ENCODE measurements at regions not wholly inside any gene's neighbourhood (a gene's known extent, or its start where the extent isn't known, plus 50 kb on each side); places are given as distances from the start of the nearest gene placed in this dataset.
"Not testable (repeated sequence)": the region's sequence is repeated elsewhere in the genome, so short reads cannot be mapped to it uniquely, and the experiment has no call there.

GRCh38 chr3:56962922-56963321 is 97.5 kb upstream of the SPATA12 start:
- H3K4me3 ChIP-seq = no peak overlapping the region
- H3K27ac ChIP-seq = no peak overlapping the region

- H3K4me3 ChIP-seq = no peak overlapping the region
- no peak overlapping the region for H3K27ac ChIP-seq
Measured at GRCh38 chr3:56962206-56962605, 98.3 kb upstream of the SPATA12 start.

GRCh38 chr3:56960234-56960917 is 100.1 kb upstream of the SPATA12 start:
- Histone ChIP-seq H3K27ac (no peak overlapping the region), H3K4me3 (no peak overlapping the region)

GRCh38 chr3:56958879-56959278 is 101.6 kb upstream of the SPATA12 start:
- Histone ChIP-seq H3K4me3 (no peak overlapping the region), H3K27ac (no peak overlapping the region)

- H3K4me3 ChIP-seq = no peak overlapping the region
- no peak overlapping the region for H3K27ac ChIP-seq
Measured at GRCh38 chr3:56957522-56957921, 102.9 kb upstream of the SPATA12 start.

- H3K4me3 ChIP-seq = no peak overlapping the region
Measured at GRCh38 chr3:56956906-56957305, 103.6 kb upstream of the SPATA12 start.

GRCh38 chr3:56955492-56956111 is 104.9 kb upstream of the SPATA12 start:
- Histone ChIP-seq H3K27ac (no peak overlapping the region), H3K4me3 (no peak overlapping the region)

More at GRCh38 chr3:56956906-56957305, 103.6 kb upstream of the SPATA12 start:
- no peak overlapping the region for H3K27ac ChIP-seq

GRCh38 chr3:56954125-56954524 is 106.3 kb upstream of the SPATA12 start:
- H3K27ac ChIP-seq = no peak overlapping the region
- H3K4me3 ChIP-seq = no peak overlapping the region

- no peak overlapping the region for H3K27ac ChIP-seq
- H3K4me3 ChIP-seq = no peak overlapping the region
Measured at GRCh38 chr3:56952846-56953245, 107.6 kb upstream of the SPATA12 start.

GRCh38 chr3:56952061-56952460 is 108.4 kb upstream of the SPATA12 start:
- Histone ChIP-seq H3K27ac (no peak overlapping the region), H3K4me3 (no peak overlapping the region)

GRCh38 chr3:56951366-56951765 is 109.1 kb upstream of the SPATA12 start:
- H3K4me3 ChIP-seq = no peak overlapping the region
- no peak overlapping the region for H3K27ac ChIP-seq

GRCh38 chr3:56945378-56945777 is 115.1 kb upstream of the SPATA12 start:
- not testable (repeated sequence) for H3K27ac ChIP-seq, H3K4me3 ChIP-seq

- no peak overlapping the region for H3K4me3 ChIP-seq
- no peak overlapping the region for H3K27ac ChIP-seq
Measured at GRCh38 chr3:56942523-56942922, 117.9 kb upstream of the SPATA12 start.

GRCh38 chr3:56940976-56941375 is 119.5 kb upstream of the SPATA12 start:
- Histone ChIP-seq H3K4me3 (no peak overlapping the region), H3K27ac (no peak overlapping the region)

GRCh38 chr3:56940321-56940720 is 120.1 kb upstream of the SPATA12 start:
- H3K4me3 ChIP-seq = no peak overlapping the region
- H3K27ac ChIP-seq = no peak overlapping the region

GRCh38 chr3:56939834-56940233 is 120.6 kb upstream of the SPATA12 start:
- Histone ChIP-seq H3K27ac (no peak overlapping the region), H3K4me3 (no peak overlapping the region)

- H3K27ac ChIP-seq = no peak overlapping the region
- H3K4me3 ChIP-seq = no peak overlapping the region
Measured at GRCh38 chr3:56938530-56938929, 121.9 kb upstream of the SPATA12 start.

- H3K27ac ChIP-seq = no peak overlapping the region
- H3K4me3 ChIP-seq = no peak overlapping the region
Measured at GRCh38 chr3:56937580-56937979, 122.9 kb upstream of the SPATA12 start.

GRCh38 chr3:56935811-56936210 is 124.7 kb upstream of the SPATA12 start:
- Histone ChIP-seq H3K4me3 (no peak overlapping the region), H3K27ac (no peak overlapping the region)

- not testable (repeated sequence) for H3K27ac ChIP-seq, H3K4me3 ChIP-seq
Measured at GRCh38 chr3:56934481-56934880, 126.0 kb upstream of the SPATA12 start.

GRCh38 chr3:56933803-56934202 is 126.7 kb upstream of the SPATA12 start:
- Histone ChIP-seq H3K27ac (no peak overlapping the region), H3K4me3 (no peak overlapping the region)

- no peak overlapping the region for H3K4me3 ChIP-seq
- no peak overlapping the region for H3K27ac ChIP-seq
Measured at GRCh38 chr3:56932866-56933265, 127.6 kb upstream of the SPATA12 start.

Measured in skin epidermis (tissue), 12 donors.